CD14-positive monocyte (primary cell): ENCODE measurements at regions not wholly inside any gene's neighbourhood (a gene's known extent, or its start where the extent isn't known, plus 50 kb on each side); places are given as distances from the start of the nearest gene placed in this dataset.

Source experiments
- DNase-seq, 3 donors: peaks; one replicate each; pipeline ENCODE4 v3.0.0-alpha.2; 2011 to 2022
- H2AFZ ChIP-seq: 2 replicates; pipeline ENCODE4 v1.6.0; 2012; ENCODE audit warnings: mild to moderate bottlenecking, low read depth, low read length, inconsistent platforms; ENCODE audit not compliant: insufficient read depth, poor library complexity, severe bottlenecking
- H3K27ac ChIP-seq, 2 donors: 1 replicate in 1 of 2; 2 replicates in 1 of 2; pipeline ENCODE4 v1.5.1; 2012 to 2013; ENCODE audit warnings: low read length in 2 of 2, control low read depth in 1 of 2, inconsistent platforms in 1 of 2, low read depth in 1 of 2, mild to moderate bottlenecking in 1 of 2
- H3K27me3 ChIP-seq, 2 donors: one replicate each; pipeline versions ENCODE4 v1.6.0 to v1.6.1; 2011 to 2013; ENCODE audit warnings: low read length in 2 of 2; ENCODE audit not compliant: control insufficient read depth in 2 of 2, insufficient read depth in 2 of 2
- H3K36me3 ChIP-seq, 2 donors: replicated peaks in 1 of 2; 1 replicate in 1 of 2; 2 replicates in 1 of 2; pipeline versions ENCODE4 v1.5.1 to v1.6.1; 2012 to 2013; ENCODE audit warnings: low read length in 2 of 2, control low read depth in 1 of 2, inconsistent platforms in 1 of 2, mild to moderate bottlenecking in 1 of 2; ENCODE audit not compliant: insufficient read depth in 2 of 2, control insufficient read depth in 1 of 2
- H3K4me1 ChIP-seq, 2 donors: 1 replicate in 1 of 2; 2 replicates in 1 of 2; pipeline versions ENCODE4 v1.5.1 to v1.6.1; 2012 to 2013; ENCODE audit warnings: low read length in 2 of 2, control low read depth in 1 of 2, inconsistent platforms in 1 of 2, mild to moderate bottlenecking in 1 of 2, moderate library complexity in 1 of 2; ENCODE audit not compliant: insufficient read depth in 2 of 2, control insufficient read depth in 1 of 2
- H3K4me2 ChIP-seq: replicated peaks from 2 replicates; pipeline ENCODE3; 2012; ENCODE audit warnings: low read length, moderate library complexity, mild to moderate bottlenecking; ENCODE audit not compliant: poor library complexity, severe bottlenecking; ENCODE audit errors: extremely low read depth
- H3K4me3 ChIP-seq, 3 experiments: fragments of 200-600 bp in 1 of 3; sonication (generic) in 1 of 3; replicated peaks in 1 of 3; 1 replicate in 2 of 3; 2 replicates in 1 of 3; pipeline ENCODE4 v1.5.1; 2011 to 2013; ENCODE audit warnings: low read length in 3 of 3, mild to moderate bottlenecking in 3 of 3, control low read depth in 2 of 3, low read depth in 2 of 3, inconsistent platforms in 1 of 3, moderate library complexity in 1 of 3
- H3K79me2 ChIP-seq: 2 replicates; pipeline ENCODE4 v1.6.0; 2012; ENCODE audit warnings: mild to moderate bottlenecking, control low read depth, inconsistent platforms, low read length, moderate library complexity; ENCODE audit not compliant: insufficient read depth
- H3K9ac ChIP-seq: 2 replicates; pipeline ENCODE4 v1.6.0; 2017; ENCODE audit warnings: low read length, mild to moderate bottlenecking; ENCODE audit not compliant: insufficient read depth, poor library complexity, severe bottlenecking
- H3K9me3 ChIP-seq, 2 donors: replicated peaks in 1 of 2; 1 replicate in 1 of 2; 2 replicates in 1 of 2; pipeline versions ENCODE4 v1.5.1 to v1.6.1; 2012 to 2013; ENCODE audit warnings: low read length in 2 of 2, control low read depth in 1 of 2; ENCODE audit not compliant: control insufficient read depth in 1 of 2, insufficient read depth in 1 of 2
- H4K20me1 ChIP-seq: 2 replicates; pipeline ENCODE4 v1.6.0; 2012; ENCODE audit warnings: mild to moderate bottlenecking, low read length, control low read depth, moderate library complexity; ENCODE audit not compliant: insufficient read depth
- H3K27ac Mint-ChIP-seq, 7 donors: one replicate each; pipeline ENCODE4 v1.8.0; 2020; ENCODE audit warnings: mild to moderate bottlenecking in 7 of 7, mixed read lengths in 7 of 7, moderate library complexity in 6 of 7, inconsistent platforms in 2 of 7
- H3K27me3 Mint-ChIP-seq, 3 donors: one replicate each; pipeline ENCODE4 v1.8.0; 2021 to 2022; ENCODE audit warnings: low read depth in 3 of 3, mild to moderate bottlenecking in 3 of 3, mixed read lengths in 3 of 3, moderate library complexity in 3 of 3, inconsistent platforms in 1 of 3
- H3K36me3 Mint-ChIP-seq, 2 donors: one replicate each; pipeline ENCODE4 v1.8.0; 2020; ENCODE audit warnings: mixed read lengths in 2 of 2, inconsistent platforms in 1 of 2, mild to moderate bottlenecking in 1 of 2
- H3K4me1 Mint-ChIP-seq: one replicate; pipeline ENCODE4 v1.8.0; 2020; ENCODE audit warnings: mild to moderate bottlenecking, mixed read lengths
- H3K4me3 Mint-ChIP-seq, 2 donors: one replicate each; pipeline ENCODE4 v1.8.0; 2020; ENCODE audit warnings: mild to moderate bottlenecking in 2 of 2, mixed read lengths in 2 of 2, moderate library complexity in 1 of 2
- H3K9me3 Mint-ChIP-seq, 7 donors: one replicate each; pipeline ENCODE4 v1.8.0; 2020 to 2022; ENCODE audit warnings: mixed read lengths in 7 of 7, mild to moderate bottlenecking in 6 of 7, moderate library complexity in 6 of 7, inconsistent platforms in 2 of 7
- WGBS: methylation state at CpG from one replicate; pipeline ENCODE4 v1.1.5; 2013; ENCODE audit warnings: missing lambda C conversion rate; ENCODE audit not compliant: insufficient coverage; 5-methylcytosine and 5-hydroxymethylcytosine counted together
- intact Hi-C, 2 donors: fragments of 100-400 bp; cut with micrococcal nuclease; formaldehyde crosslinking; loops; one replicate each; pipeline versions ENCODE4 v1.15.0 to v1.15.1; 2023
- TF ChIP-seq, protein P1 (sequence below): fragments of 200-600 bp; IDR thresholded peaks from one replicate; pipeline ENCODE4 v1.8.0; 2022; ENCODE audit warnings: antibody characterized with exemption, mild to moderate bottlenecking

DNA sequence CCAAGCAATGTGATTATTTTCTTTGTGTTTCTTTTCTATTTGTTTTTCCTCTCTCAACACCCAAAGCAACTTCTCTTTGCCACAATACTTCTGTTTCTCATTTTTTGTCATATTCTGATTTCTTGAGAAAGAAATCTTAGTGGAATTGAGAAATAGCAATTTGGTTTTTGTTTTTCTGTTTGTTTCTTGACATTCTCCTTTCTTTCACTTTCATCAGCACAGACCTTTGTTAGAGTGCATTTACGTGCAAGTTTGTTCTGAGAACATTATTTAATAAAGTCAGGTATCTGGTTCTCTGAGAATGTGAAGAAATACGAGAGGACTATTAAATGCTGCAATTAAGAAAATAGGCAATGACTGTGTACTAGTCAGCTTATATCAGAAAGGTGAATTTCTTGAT, 608.1 kb upstream of the AADAT start:
- Mint-ChIP-seq H3K4me3 (no peak overlapping the region), H3K27ac (no peak overlapping the region), H3K9me3 (peaks cover 1 to 12% (median 6%) of the 10 kb centered on the region in 7 donors), H3K36me3 (no peaks in the 10 kb centered on the region), H3K4me1 (no peaks in the 10 kb centered on the region), H3K27me3 (no peaks in the 10 kb centered on the region)
- WGBS: no CpG with 5 or more reads among the region's 2 CpGs
- H3K27ac ChIP-seq: no peak overlapping the region
- TF ChIP-seq, protein P1, sequence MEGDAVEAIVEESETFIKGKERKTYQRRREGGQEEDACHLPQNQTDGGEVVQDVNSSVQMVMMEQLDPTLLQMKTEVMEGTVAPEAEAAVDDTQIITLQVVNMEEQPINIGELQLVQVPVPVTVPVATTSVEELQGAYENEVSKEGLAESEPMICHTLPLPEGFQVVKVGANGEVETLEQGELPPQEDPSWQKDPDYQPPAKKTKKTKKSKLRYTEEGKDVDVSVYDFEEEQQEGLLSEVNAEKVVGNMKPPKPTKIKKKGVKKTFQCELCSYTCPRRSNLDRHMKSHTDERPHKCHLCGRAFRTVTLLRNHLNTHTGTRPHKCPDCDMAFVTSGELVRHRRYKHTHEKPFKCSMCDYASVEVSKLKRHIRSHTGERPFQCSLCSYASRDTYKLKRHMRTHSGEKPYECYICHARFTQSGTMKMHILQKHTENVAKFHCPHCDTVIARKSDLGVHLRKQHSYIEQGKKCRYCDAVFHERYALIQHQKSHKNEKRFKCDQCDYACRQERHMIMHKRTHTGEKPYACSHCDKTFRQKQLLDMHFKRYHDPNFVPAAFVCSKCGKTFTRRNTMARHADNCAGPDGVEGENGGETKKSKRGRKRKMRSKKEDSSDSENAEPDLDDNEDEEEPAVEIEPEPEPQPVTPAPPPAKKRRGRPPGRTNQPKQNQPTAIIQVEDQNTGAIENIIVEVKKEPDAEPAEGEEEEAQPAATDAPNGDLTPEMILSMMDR: no peak
- H3K4me1 ChIP-seq: no peaks in the 10 kb centered on the region
- H2AFZ ChIP-seq: no peak overlapping the region
- no peak overlapping the region for H3K9ac ChIP-seq
- no peaks in the 10 kb centered on the region for H4K20me1 ChIP-seq
- H3K79me2 ChIP-seq: no peaks in the 10 kb centered on the region
- no peak for DNase-seq
- intact Hi-C loops: no loop called here
- H3K4me3 ChIP-seq: no peak overlapping the region
- peaks cover 0 to 3% of the 10 kb centered on the region in 2 donors for H3K9me3 ChIP-seq
- H3K4me2 ChIP-seq: no peak overlapping the region
- H3K36me3 ChIP-seq: no peaks in the 10 kb centered on the region
- no peaks in the 10 kb centered on the region for H3K27me3 ChIP-seq

DNA sequence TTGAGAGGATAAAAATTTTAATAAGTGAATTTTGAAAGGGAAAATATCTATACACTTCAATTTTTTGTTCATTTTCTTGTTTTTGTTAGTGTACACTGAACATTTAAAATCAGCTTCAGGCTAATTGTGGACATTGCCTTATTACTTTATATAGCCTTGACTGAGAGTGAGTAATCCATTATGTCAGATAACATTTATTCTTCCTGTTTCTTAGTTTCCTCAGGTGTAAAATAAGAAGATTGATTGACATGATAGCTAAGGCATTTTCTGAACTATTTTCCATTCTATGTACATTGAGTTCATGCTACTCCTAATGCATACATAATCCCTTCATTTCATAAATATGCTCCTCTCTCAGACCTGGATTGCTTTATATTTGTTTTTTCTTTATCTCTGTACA, 607.3 kb upstream of the AADAT start:
- Histone ChIP-seq H3K27ac (no peak overlapping the region), H3K79me2 (no peaks in the 10 kb centered on the region), H4K20me1 (no peaks in the 10 kb centered on the region), H3K4me1 (no peaks in the 10 kb centered on the region), H3K27me3 (no peaks in the 10 kb centered on the region), H3K9me3 (peaks cover 0 to 4% of the 10 kb centered on the region in 2 donors), H3K9ac (no peak overlapping the region), H2AFZ (no peak overlapping the region), H3K4me2 (no peak overlapping the region), H3K36me3 (no peaks in the 10 kb centered on the region), H3K4me3 (no peak overlapping the region)
- intact Hi-C loops: no loop called here
- no peaks in the 10 kb centered on the region for H3K36me3 Mint-ChIP-seq
- TF ChIP-seq, protein P1: no peak
- no peaks in the 10 kb centered on the region for H3K27me3 Mint-ChIP-seq
- no peak overlapping the region for H3K27ac Mint-ChIP-seq
- H3K4me3 Mint-ChIP-seq: no peak overlapping the region
- no peak for DNase-seq
- H3K4me1 Mint-ChIP-seq: no peaks in the 10 kb centered on the region
- peaks cover 1 to 12% (median 8%) of the 10 kb centered on the region in 7 donors for H3K9me3 Mint-ChIP-seq
